ENCODE measurements at regions not wholly inside any gene's neighbourhood (a gene's known extent, or its start where the extent isn't known, plus 50 kb on each side); places are given as distances from the start of the nearest gene placed in this dataset.

DNA sequence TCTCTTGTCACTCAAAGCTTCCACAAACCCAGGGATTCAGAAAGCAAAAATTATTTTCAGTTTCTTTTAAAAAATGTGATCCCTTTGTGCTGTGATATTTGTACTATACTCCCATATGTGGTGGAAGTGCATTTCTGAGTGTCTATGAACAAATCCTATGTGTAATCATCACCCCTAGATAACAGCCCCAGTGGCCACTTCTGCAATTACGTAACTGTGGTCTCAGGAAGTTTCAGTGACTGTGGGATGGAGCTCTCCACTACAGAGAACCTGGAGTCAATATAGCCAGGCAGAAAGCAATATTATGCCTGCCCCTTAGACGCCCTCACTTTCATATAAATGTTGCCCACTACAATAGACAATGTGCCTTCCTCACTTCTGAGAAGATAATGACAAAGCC, 1101.7 kb upstream of the GHITM start:
- DNase-seq: no peak
- in situ Hi-C loops (cut with HindIII; ENCODE audit: low pct_ligation_motif_present, low pct_unique_long_range_greater_than_20kb, low sequenced_read_pairs): no loop called here

DNA sequence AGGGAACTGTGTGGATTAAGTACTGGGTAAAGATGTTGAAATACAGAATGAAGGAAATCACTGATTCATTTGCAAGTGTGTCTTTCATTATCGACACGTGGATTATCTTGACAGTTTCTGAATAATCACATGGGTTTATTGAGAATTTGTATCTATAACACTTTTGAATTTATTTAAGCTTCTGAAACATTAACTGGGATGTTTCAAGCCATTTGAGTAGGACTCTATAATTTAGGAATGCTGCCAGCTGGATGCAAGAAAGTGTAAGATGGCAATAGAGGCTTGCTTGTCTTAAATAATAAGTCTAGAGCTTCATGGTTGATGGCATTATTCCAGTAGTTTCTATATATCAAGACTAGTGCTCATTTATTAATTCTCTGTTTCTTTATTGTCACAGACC, 1100.7 kb upstream of the GHITM start:
- no peak for DNase-seq
- in situ Hi-C loops (cut with HindIII; ENCODE audit: low pct_ligation_motif_present, low pct_unique_long_range_greater_than_20kb, low sequenced_read_pairs): no loop called here

DNA sequence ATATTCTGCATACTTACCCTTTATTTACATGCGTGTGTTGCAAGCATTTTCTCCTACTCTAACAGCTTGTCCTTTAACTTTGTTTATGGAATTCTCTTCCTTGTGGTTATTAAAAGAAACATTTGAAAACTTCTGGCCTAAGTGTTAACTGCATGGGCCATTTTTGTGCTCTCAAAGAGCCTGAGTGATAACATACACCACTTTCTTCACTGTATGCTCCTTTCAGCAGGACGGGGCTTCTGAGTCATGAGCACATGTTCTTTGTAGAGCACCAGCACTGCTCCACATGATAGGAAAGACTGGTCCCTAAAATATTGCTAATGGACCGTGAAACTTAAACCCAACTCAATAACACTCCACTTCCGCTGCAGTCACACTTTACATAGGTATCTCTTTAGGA, 1093.6 kb upstream of the GHITM start:
- DNase-seq: no peak
- in situ Hi-C loops (cut with HindIII; ENCODE audit: low pct_ligation_motif_present, low pct_unique_long_range_greater_than_20kb, low sequenced_read_pairs): no loop called here

DNA sequence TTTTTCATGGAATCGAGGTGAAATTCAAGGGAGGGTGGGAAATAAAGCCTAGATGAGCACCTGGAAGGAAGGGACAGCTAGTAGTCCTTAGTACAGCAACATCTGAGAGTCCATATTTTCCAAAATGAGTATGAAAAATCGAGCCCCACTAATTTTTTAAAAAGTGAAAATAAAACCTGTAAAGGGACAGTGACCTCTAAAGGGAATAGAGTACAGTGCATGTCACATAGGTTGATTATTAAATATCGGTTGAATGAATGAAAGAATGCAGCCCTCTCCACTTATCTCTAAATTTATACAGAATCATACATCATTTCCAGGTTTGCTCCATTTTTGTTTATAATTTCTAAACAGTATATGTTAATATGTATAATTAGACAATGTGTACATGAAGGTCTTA, 1088.5 kb upstream of the GHITM start:
- in situ Hi-C loops (cut with HindIII; ENCODE audit: low pct_ligation_motif_present, low pct_unique_long_range_greater_than_20kb, low sequenced_read_pairs): no loop called here
- no peak for DNase-seq

DNA sequence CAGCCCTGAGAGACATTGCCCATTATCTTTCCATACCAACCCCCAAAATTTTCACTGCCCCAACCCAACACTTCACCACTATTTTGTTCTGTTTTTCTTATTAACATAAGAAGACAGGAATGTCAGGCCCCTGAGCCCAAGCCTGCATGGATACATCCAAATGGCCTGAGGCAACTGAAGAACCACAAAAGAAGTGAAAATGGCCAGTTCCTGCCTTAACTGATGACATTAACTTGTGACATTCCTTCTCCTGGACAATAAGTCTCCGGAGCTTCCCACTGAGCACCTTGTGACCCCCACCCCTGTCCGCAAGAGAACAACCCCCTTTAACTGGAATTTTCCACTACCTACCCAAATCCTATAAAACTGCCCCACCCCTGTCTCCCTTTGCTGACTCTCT, 1076.4 kb upstream of the GHITM start:
- no peak for DNase-seq
- in situ Hi-C loops (cut with HindIII; ENCODE audit: low pct_ligation_motif_present, low pct_unique_long_range_greater_than_20kb, low sequenced_read_pairs): no loop called here

DNA sequence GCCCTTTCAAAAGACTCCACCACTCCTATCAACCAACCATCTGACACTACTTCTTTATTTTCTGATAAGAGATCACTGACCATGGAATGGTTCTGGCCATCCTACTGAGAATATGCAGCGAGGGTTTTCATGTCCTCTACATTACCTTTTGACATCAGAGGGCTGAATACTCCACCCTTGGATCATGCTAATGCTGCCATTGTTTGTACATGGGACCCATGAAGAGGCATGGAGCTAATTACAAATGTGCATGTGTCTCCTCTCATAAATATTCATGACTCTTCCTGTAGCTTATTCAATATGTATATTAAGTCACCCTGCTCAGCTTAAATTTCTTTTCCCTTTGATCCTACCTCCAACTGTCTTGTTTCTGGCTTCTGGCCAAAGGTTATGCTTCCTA, 1065.8 kb upstream of the GHITM start:
- DNase-seq: no peak
- in situ Hi-C loops (cut with HindIII; ENCODE audit: low pct_ligation_motif_present, low pct_unique_long_range_greater_than_20kb, low sequenced_read_pairs): no loop called here

DNA sequence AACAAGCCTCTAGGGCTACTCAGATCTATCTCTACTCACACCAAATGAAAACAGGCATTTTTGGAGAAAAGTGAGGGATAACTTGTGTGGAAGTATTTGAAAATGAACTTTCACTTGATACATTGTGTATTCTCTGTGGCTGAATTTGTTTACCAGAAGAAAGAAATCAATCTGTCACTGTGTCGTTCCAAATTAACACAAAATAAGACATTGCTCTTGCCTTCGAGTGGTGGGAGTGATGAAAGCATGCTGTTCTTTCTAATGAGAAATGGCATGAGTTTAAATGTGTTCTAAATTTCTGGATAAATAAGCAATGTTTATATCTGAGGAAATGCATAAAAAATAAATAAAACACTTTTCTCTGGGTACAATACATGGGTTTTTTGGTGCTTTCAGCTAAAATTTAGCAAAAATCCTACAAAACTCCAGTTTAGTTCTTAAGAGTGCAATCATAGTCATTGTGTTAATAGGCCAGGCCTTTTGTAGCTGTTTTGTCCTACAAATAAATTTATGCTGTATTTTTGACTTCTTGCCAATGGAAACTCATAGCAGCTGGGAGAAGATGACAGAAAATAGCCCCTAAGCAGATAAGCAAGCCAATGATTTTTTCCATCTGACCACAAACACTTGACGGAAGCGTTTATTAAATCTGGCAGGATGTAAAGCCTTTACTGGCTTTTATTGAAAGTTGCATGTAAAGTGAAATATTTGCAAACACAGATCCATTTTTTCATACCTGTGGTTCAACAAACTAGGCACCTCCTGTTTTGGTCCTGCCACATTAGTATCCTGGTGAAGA, 1064.1 kb upstream of the GHITM start:
- in situ Hi-C loops (cut with HindIII; ENCODE audit: low pct_ligation_motif_present, low pct_unique_long_range_greater_than_20kb, low sequenced_read_pairs): no loop called here
- DNase-seq: no peak

DNA sequence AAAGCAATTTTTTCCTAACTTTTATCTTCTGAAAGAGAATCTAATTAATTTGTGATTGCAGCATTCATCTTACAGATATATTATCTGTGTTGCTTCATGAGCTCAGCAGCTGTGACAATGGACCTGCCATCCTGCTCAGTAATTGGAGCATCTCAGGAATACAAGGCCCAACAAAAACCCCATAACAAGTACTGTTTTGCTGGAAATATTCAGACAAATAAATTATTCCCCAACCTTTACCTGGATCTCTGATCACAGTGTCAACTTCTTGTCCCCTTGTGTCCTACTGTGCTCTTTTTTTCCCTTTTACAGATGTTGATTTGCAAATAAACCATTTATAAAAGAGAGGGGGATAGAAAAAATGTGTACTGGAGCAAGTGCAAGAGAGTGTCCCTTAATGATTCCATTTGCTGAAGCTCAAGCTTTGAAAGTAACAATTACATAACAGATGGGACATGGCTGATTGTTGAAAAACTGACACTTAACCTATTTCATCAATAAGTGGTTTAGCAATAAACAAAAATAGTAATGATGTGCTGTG, 1063.4 kb upstream of the GHITM start:
- in situ Hi-C loops (cut with HindIII; ENCODE audit: low pct_ligation_motif_present, low pct_unique_long_range_greater_than_20kb, low sequenced_read_pairs): no loop called here
- DNase-seq: no peak

DNA sequence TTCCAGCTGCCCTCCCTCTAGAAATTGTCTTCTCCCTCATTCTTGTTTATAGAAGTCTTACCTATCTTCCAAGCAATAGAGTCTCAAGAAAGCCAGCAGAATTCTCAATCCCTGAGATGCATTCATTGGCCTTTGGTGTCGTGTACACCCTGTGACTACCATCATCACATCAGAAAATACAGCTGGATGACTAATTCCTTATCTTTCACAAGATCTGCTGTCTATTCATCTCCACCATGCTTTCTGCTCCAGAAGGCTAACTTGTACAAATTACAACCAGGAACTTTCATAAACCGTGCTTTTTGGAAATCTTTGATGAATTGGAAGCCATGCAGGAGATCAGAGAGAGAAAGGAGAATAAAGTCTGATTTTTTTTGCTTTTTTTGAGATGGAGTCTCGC, 1062.9 kb upstream of the GHITM start:
- DNase-seq: no peak
- in situ Hi-C loops (cut with HindIII; ENCODE audit: low pct_ligation_motif_present, low pct_unique_long_range_greater_than_20kb, low sequenced_read_pairs): no loop called here

DNA sequence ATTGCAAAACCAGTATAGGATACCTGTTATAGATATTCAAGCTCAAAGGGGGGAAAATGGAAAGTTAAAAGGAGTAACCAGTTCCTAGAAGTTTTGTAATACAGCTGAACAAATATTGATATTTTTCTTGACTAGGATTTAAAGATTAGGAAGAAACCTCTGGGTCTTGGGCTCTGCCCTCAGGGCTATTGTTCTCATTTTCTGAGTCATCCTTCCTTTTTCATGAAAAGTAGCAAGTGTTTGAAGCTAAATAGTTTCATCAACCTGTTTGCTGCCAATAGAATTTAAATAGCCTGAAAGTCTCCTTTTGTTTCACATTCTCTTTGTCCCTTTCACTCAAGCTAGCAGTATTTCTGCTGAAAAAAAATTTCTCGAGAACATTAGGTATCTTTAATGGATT, 1061.1 kb upstream of the GHITM start:
- DNase-seq: no peak
- in situ Hi-C loops (cut with HindIII; ENCODE audit: low pct_ligation_motif_present, low pct_unique_long_range_greater_than_20kb, low sequenced_read_pairs): no loop called here

DNA sequence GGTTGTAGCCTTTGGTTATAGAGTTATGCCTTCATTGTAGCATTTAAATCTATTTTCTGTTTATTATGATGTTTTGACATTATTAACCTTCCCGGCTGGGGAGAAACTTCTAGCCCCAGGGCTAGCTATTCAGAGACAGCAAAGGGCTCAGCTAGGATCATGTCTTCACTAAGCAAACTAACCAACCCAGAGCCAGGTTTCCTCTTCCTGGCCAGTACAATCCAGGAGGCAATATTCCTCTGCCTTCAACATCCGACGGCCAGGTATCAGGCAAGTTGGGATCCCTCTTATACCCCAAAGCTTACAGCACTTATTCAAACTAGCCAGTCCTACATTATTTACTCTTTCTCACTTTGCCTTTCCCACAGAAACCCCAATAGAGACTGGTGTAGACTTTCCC, 1060.7 kb upstream of the GHITM start:
- DNase-seq: no peak
- in situ Hi-C loops (cut with HindIII; ENCODE audit: low pct_ligation_motif_present, low pct_unique_long_range_greater_than_20kb, low sequenced_read_pairs): no loop called here

DNA sequence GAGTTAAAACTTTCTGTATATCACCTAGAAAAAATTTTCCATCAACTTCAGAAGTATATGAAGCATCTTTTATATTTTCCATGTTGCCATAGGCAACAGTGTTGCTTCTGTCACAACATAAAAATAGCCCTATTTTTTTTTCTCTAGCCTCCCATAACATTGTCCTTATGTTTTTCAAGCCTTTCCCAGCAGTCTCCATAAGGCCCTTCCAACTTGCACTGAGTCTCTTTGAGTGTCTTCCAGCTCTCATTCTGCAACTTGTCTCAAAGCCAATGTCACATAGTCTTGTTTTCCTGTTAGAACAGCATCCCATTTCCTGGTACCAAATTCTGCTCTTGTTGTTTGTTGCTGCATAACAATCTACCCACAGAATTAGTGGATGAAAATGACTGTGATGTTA, 1055.5 kb upstream of the GHITM start:
- no peak for DNase-seq
- in situ Hi-C loops (cut with HindIII; ENCODE audit: low pct_ligation_motif_present, low pct_unique_long_range_greater_than_20kb, low sequenced_read_pairs): no loop called here

DNA sequence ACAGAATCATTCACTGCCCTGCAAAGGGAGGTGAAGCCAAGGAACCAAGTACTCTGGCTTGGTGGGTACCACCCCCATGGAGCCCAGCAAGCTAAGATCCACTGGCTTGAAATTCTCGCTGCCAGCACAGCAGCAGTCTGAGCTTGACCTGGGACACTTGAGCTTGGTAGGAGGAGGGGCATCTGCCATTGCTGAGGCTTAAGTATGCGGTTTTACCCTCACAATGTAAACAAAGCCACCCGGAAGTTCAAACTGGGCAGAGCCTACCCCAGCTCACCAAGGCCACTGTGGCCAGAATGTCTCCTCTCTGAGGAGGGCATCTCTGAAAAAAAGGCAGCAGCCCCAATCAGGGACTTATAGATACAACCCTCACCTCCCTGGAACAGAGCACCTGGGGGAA, 1050.0 kb upstream of the GHITM start:
- DNase-seq: no peak
- in situ Hi-C loops (cut with HindIII; ENCODE audit: low pct_ligation_motif_present, low pct_unique_long_range_greater_than_20kb, low sequenced_read_pairs): no loop called here

DNA sequence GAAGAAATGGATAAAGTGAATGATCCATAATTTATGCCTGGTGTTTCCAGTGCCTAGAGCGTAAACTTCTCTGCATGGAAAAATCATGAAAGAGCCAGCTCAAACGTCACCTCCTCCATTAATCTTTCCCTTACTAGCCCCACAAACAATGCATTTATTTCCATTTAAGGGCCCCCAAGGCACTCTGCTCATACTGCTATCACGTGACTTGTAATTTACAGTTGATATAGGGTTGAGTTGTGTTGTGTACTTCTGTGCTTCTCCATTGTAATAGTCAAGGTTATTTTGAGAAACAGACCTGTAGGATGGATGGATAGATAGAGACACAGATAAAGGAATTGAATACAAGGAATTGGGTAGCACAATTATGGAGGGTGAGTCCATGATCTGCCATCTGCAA, 1034.7 kb upstream of the GHITM start:
- DNase-seq: no peak
- in situ Hi-C loops (cut with HindIII; ENCODE audit: low pct_ligation_motif_present, low pct_unique_long_range_greater_than_20kb, low sequenced_read_pairs): no loop called here

DNA sequence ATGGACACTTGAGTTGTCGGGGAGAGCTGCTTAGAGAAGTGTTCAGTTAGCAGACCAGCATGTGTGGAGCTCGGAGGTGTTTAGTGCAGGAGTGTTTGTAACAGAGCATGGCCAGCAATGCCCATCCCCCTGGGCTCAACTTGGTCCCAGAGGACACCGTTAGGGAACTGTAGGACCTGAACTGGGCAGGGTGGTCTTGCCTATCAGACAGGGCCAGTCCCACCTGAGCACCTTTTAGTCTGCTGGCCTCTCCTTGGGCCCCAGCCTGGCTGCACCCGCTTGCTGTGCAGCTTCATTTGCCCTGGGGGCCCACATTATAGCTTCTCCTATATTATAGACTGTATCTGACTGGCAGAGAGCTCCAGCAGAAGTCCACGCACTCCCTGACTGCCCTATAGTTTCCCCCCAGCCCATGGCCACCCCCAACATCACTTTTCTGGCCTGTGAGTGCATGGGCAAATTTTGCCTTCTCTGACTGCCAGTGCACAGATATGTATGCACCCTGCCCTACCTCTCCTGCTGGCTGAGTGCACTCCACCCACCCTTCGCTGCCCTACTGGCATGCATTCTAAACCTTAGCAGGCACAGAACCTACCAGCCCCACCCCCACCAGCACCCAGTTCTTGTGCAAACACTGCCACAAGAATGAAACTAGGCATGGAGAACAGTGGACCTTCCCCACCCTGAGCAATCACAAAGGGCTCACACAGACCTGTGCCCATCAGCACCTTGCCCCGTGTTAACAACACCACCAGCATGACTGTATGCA, 1030.6 kb upstream of the GHITM start:
- in situ Hi-C loops (cut with HindIII; ENCODE audit: low pct_ligation_motif_present, low pct_unique_long_range_greater_than_20kb, low sequenced_read_pairs): no loop called here
- DNase-seq: no peak

DNA sequence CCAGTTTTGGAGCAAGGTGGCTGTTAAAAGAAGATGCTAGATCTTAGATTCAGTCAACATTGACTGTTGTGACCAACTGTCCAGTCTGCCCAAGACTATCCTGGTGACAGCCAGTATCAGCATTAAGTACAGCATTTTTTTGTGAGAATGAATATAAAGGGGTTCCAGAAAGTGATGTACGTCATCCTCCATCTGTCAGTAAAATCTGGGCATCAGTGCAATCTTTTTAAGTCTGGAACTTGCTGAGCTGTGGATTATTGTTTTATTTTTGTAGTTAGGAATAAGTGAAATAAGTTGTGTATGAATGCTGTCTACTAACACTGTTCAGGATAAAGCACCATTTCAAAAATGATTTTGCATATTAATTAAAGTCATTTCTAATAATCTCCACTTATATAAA, 1020.0 kb upstream of the GHITM start:
- in situ Hi-C loops (cut with HindIII; ENCODE audit: low pct_ligation_motif_present, low pct_unique_long_range_greater_than_20kb, low sequenced_read_pairs): no loop called here
- no peak for DNase-seq

DNA sequence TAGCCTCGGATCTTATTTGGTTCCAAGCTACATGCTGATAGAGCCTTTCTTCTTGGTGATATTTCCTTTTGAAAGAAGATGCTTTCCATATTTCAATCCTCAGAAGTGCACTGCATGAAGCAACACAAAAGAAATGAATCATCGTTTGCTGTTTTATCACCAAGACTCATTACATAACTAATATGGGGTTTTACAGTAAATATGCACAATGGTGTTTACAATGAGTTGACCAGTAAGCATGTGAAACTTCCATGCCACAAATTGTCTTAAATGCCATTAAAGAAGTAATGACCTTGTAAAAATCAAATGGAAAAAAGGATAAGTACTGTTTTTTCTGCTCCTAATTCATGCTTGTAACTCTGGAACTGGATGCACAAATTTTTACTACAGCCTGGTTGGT, 1017.0 kb upstream of the GHITM start:
- DNase-seq: no peak
- in situ Hi-C loops (cut with HindIII; ENCODE audit: low pct_ligation_motif_present, low pct_unique_long_range_greater_than_20kb, low sequenced_read_pairs): no loop called here

DNA sequence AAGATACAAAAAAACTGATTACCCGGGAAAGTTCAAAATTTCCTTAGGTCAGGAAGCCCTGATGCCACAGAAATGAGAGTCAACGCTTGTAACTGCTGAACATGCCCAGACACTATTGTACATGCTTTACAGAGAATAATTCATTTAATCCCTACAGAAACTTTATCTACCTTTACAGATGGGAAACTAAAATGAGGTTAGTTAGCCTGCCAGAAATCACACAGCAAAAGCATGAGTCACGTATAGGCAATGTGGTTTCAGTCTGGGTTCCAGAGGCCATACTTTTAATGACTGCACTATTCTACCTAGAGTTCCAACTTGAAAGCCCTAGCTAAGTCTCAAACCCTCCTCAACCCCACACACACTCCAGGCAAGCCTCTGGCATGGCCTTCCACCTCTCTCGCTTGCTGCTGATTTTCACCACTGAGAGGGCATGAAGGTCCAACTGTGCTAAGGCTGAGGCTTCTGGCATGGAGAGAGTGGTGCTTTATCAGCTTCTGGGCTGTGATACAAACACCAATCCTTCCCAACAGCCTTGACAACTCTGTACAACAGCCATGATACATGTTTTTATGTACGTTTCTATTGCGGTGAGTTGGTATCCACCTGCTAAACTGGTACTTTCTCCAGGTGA, 1011.2 kb upstream of the GHITM start:
- in situ Hi-C loops (cut with HindIII; ENCODE audit: low pct_ligation_motif_present, low pct_unique_long_range_greater_than_20kb, low sequenced_read_pairs): no loop called here
- no peak for DNase-seq

DNA sequence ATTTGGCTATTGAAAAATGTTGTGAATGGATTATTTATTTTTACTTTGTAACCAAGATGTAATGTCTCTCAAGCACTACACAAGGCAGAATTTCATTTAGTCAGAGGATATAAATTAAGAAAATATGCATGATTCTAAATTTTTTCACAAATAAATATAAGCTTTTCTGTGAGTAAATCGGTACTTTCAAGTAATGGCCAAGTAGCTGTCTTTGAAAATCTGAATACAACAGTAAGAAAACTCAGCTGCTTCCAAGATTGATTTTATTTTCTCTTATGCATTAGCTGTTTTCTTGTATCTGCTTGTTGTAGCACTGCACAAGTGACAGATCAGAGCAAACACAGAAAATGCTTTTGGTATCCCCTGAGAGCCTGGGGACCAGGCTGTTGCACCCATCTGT, 998.5 kb upstream of the GHITM start:
- no peak for DNase-seq
- in situ Hi-C loops (cut with HindIII; ENCODE audit: low pct_ligation_motif_present, low pct_unique_long_range_greater_than_20kb, low sequenced_read_pairs): no loop called here
